Liver (tissue), 8 donors: ENCODE measurements at regions not wholly inside any gene's neighbourhood (a gene's known extent, or its start where the extent isn't known, plus 50 kb on each side); places are given as distances from the start of the nearest gene placed in this dataset.
"Not testable (repeated sequence)": the region's sequence is repeated elsewhere in the genome, so short reads cannot be mapped to it uniquely, and the experiment has no call there.

Experiments
- DNase-seq: peaks from one replicate; pipeline ENCODE4 v3.0.0-alpha.2; 2017; ENCODE audit warnings: low spot score
- H3K27ac ChIP-seq, 2 donors: one replicate each; pipeline ENCODE4 v1.7.0; 2013; ENCODE audit warnings: inconsistent platforms in 2 of 2, low read length in 2 of 2, control low read depth in 1 of 2, low read depth in 1 of 2, mild to moderate bottlenecking in 1 of 2
- H3K27me3 ChIP-seq, 4 donors: one replicate each; pipeline versions ENCODE4 v1.6.1 to v1.7.0; 2013; ENCODE audit warnings: low read length in 3 of 4, inconsistent platforms in 1 of 4, mild to moderate bottlenecking in 1 of 4, moderate library complexity in 1 of 4; ENCODE audit not compliant: control insufficient read depth in 4 of 4, insufficient read depth in 4 of 4
- H3K36me3 ChIP-seq, 4 donors: one replicate each; pipeline versions ENCODE4 v1.6.1 to v1.7.0; 2013; ENCODE audit warnings: low read length in 3 of 4, mild to moderate bottlenecking in 3 of 4, low read depth in 1 of 4, moderate library complexity in 1 of 4; ENCODE audit not compliant: control insufficient read depth in 4 of 4, insufficient read depth in 3 of 4
- H3K4me1 ChIP-seq, 4 donors: one replicate each; pipeline versions ENCODE4 v1.6.1 to v1.7.0; 2013; ENCODE audit warnings: low read length in 3 of 4, mild to moderate bottlenecking in 3 of 4, moderate library complexity in 1 of 4; ENCODE audit not compliant: control insufficient read depth in 4 of 4, insufficient read depth in 4 of 4
- H3K4me3 ChIP-seq, 3 donors: one replicate each; pipeline versions ENCODE4 v1.6.1 to v1.7.0; 2013; ENCODE audit warnings: low read length in 3 of 3, control low read depth in 1 of 3, low read depth in 1 of 3, mild to moderate bottlenecking in 1 of 3
- H3K9ac ChIP-seq, 2 donors: one replicate each; pipeline ENCODE4 v1.7.0; 2013; ENCODE audit warnings: low read length in 2 of 2, mild to moderate bottlenecking in 2 of 2, moderate library complexity in 2 of 2, control low read depth in 1 of 2, low read depth in 1 of 2
- H3K9me3 ChIP-seq, 4 donors: one replicate each; pipeline versions ENCODE4 v1.6.1 to v1.7.0; 2013; ENCODE audit warnings: low read length in 3 of 4; ENCODE audit not compliant: control insufficient read depth in 4 of 4
- EGR1 ChIP-seq, 2 donors: IDR thresholded peaks; 2 replicates each; pipeline ENCODE4 v1.6.1; 2016 to 2018; ENCODE audit warnings: antibody characterized with exemption in 2 of 2, low read depth in 2 of 2
- FOXA1 ChIP-seq: IDR thresholded peaks from 2 replicates; pipeline ENCODE4 v1.6.1; 2016; ENCODE audit warnings: antibody characterized with exemption
- FOXA2 ChIP-seq: IDR thresholded peaks from 2 replicates; pipeline ENCODE4 v1.6.1; 2016; ENCODE audit warnings: antibody characterized with exemption
- GABPA ChIP-seq, 2 donors: IDR thresholded peaks in 1 of 2; conservative IDR thresholded peaks in 1 of 2; 2 replicates each; pipeline ENCODE4 v1.6.1; 2016; ENCODE audit warnings: antibody characterized with exemption in 2 of 2, mild to moderate bottlenecking in 1 of 2, moderate library complexity in 1 of 2
- HNF4A ChIP-seq, 2 donors: conservative IDR thresholded peaks; 2 replicates each; pipeline ENCODE4 v1.6.1; 2016; ENCODE audit warnings: antibody characterized with exemption in 2 of 2, mild to moderate bottlenecking in 2 of 2
- HNF4G ChIP-seq: IDR thresholded peaks from 2 replicates; pipeline ENCODE4 v1.6.1; 2016; ENCODE audit warnings: antibody characterized with exemption
- JUND ChIP-seq, 2 donors: IDR thresholded peaks; 2 replicates each; pipeline ENCODE4 v1.6.1; 2016; ENCODE audit warnings: antibody characterized with exemption in 2 of 2
- NR2F2 ChIP-seq: IDR thresholded peaks from 2 replicates; pipeline ENCODE4 v1.6.1; 2016; ENCODE audit warnings: antibody characterized with exemption
- RAD21 ChIP-seq, 2 donors: IDR thresholded peaks; 2 replicates each; pipeline ENCODE4 v1.6.1; 2016; ENCODE audit warnings: antibody characterized with exemption in 2 of 2, mild to moderate bottlenecking in 2 of 2
- REST ChIP-seq: IDR thresholded peaks from 2 replicates; pipeline ENCODE4 v1.6.1; 2016; ENCODE audit warnings: antibody characterized with exemption, mild to moderate bottlenecking
- RXRA ChIP-seq, 2 donors: IDR thresholded peaks; 2 replicates each; pipeline ENCODE4 v1.6.1; 2017 to 2018; ENCODE audit warnings: antibody characterized with exemption in 2 of 2, mild to moderate bottlenecking in 1 of 2
- SP1 ChIP-seq: IDR thresholded peaks from 2 replicates; pipeline ENCODE4 v1.6.1; 2018; ENCODE audit warnings: antibody characterized with exemption, mild to moderate bottlenecking
- TAF1 ChIP-seq: conservative IDR thresholded peaks from 2 replicates; pipeline ENCODE4 v1.6.1; 2016; ENCODE audit warnings: antibody characterized with exemption, mild to moderate bottlenecking
- YY1 ChIP-seq: IDR thresholded peaks from 2 replicates; pipeline ENCODE4 v1.6.1; 2016; ENCODE audit warnings: antibody characterized with exemption, mild to moderate bottlenecking
- WGBS: extraction: QIAGEN DNeasy Blood & Tissue Kit; methylation state at CpG from one replicate; pipeline ENCODE4 v1.1.7; 2013; 5-methylcytosine and 5-hydroxymethylcytosine counted together
- TF ChIP-seq, protein P1 (sequence below): IDR thresholded peaks from 2 replicates; pipeline ENCODE4 v1.6.1; 2016; ENCODE audit warnings: antibody characterized with exemption
- TF ChIP-seq, protein P2 (sequence below): fragments of 150-350 bp; IDR thresholded peaks from 2 replicates; pipeline ENCODE4 v1.5.1; 2017; ENCODE audit warnings: improper control_type of control experiment, low read depth, low read length; ENCODE audit not compliant: missing input control
- TF ChIP-seq, protein P3 (sequence below): IDR thresholded peaks from 2 replicates; pipeline ENCODE4 v1.6.1; 2016; ENCODE audit warnings: antibody characterized with exemption
- TF ChIP-seq, protein P4 (sequence below): IDR thresholded peaks from 2 replicates; pipeline ENCODE4 v1.6.1; 2016; ENCODE audit warnings: antibody characterized with exemption
- donor health status: healthy.
- donor health status: healthy.
- donor health status: healthy.
- donor health status: healthy.
- donor health status: healthy.

DNA sequence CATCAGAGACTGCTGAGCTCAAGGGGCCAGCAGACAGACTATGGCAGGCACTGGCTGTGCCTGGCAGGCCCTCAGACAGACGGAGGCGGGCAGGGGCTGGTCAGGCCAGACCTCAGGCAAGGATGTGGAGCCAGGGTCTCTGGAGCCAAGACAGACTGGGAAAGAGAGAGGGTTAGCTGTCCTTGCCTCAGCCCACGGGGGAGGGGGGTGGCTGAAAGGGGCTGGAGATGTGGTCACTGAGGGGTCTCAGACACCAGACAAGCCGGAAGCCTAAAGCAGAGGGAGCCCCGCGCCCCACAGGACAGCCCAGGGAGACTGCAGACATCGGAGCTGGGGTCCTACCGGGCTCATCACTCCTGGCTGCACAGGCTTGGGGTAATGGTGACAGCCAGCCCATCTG is 141.2 kb upstream of the FOXD4L5 start:
- 80% methylated on average over 8 of the region's 8 CpGs for WGBS
- Histone ChIP-seq H3K27me3 (no peaks in the 10 kb centered on the region), H3K9ac (no peak overlapping the region), H3K4me1 (no peaks in the 10 kb centered on the region), H3K4me3 (no peak overlapping the region), H3K36me3 (no peaks in the 10 kb centered on the region), H3K9me3 (no peaks in the 10 kb centered on the region), H3K27ac (no peak overlapping the region)
- TF ChIP-seq, protein P1, sequence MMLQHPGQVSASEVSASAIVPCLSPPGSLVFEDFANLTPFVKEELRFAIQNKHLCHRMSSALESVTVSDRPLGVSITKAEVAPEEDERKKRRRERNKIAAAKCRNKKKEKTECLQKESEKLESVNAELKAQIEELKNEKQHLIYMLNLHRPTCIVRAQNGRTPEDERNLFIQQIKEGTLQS = no peak
- no peak for TF ChIP-seq EGR1 (IDR thresholded peaks at IDR 0.05; ENCODE audit: low read depth in 2 of 2)
- TF ChIP-seq YY1 = no peak
- TF ChIP-seq FOXA1 = no peak
- no peak for TF ChIP-seq TAF1
- no peak for TF ChIP-seq JUND (IDR thresholded peaks at IDR 0.05)
- TF ChIP-seq, protein P2, sequence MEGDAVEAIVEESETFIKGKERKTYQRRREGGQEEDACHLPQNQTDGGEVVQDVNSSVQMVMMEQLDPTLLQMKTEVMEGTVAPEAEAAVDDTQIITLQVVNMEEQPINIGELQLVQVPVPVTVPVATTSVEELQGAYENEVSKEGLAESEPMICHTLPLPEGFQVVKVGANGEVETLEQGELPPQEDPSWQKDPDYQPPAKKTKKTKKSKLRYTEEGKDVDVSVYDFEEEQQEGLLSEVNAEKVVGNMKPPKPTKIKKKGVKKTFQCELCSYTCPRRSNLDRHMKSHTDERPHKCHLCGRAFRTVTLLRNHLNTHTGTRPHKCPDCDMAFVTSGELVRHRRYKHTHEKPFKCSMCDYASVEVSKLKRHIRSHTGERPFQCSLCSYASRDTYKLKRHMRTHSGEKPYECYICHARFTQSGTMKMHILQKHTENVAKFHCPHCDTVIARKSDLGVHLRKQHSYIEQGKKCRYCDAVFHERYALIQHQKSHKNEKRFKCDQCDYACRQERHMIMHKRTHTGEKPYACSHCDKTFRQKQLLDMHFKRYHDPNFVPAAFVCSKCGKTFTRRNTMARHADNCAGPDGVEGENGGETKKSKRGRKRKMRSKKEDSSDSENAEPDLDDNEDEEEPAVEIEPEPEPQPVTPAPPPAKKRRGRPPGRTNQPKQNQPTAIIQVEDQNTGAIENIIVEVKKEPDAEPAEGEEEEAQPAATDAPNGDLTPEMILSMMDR = no peak
- no peak for TF ChIP-seq FOXA2
- no peak for TF ChIP-seq NR2F2
- TF ChIP-seq HNF4A (conservative IDR thresholded peaks at IDR 0.05) = no peak
- TF ChIP-seq GABPA (IDR thresholded peaks at IDR 0.05 in 1 of 2, conservative IDR thresholded peaks at IDR 0.05 in 1 of 2) = no peak
- no peak for TF ChIP-seq RXRA (IDR thresholded peaks at IDR 0.05)
- TF ChIP-seq, protein P3, sequence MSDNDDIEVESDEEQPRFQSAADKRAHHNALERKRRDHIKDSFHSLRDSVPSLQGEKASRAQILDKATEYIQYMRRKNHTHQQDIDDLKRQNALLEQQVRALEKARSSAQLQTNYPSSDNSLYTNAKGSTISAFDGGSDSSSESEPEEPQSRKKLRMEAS = no peak
- TF ChIP-seq HNF4G = no peak
- no peak for TF ChIP-seq RAD21 (IDR thresholded peaks at IDR 0.05)
- TF ChIP-seq, protein P4, sequence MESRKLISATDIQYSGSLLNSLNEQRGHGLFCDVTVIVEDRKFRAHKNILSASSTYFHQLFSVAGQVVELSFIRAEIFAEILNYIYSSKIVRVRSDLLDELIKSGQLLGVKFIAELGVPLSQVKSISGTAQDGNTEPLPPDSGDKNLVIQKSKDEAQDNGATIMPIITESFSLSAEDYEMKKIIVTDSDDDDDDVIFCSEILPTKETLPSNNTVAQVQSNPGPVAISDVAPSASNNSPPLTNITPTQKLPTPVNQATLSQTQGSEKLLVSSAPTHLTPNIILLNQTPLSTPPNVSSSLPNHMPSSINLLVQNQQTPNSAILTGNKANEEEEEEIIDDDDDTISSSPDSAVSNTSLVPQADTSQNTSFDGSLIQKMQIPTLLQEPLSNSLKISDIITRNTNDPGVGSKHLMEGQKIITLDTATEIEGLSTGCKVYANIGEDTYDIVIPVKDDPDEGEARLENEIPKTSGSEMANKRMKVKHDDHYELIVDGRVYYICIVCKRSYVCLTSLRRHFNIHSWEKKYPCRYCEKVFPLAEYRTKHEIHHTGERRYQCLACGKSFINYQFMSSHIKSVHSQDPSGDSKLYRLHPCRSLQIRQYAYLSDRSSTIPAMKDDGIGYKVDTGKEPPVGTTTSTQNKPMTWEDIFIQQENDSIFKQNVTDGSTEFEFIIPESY = no peak
- TF ChIP-seq REST = no peak
- TF ChIP-seq SP1 = no peak
- DNase-seq = no peak

GRCh38 chr9:65425183-65425582 is 140.2 kb upstream of the FOXD4L5 start:
- not testable (repeated sequence) for H3K9ac ChIP-seq, H3K9me3 ChIP-seq, H3K27me3 ChIP-seq, DNase-seq, H3K4me1 ChIP-seq, H3K36me3 ChIP-seq, H3K4me3 ChIP-seq, H3K27ac ChIP-seq
- 41% methylated on average over 5 of the region's 5 CpGs for WGBS

GRCh38 chr9:65424437-65424984 is 139.5 kb upstream of the FOXD4L5 start:
- H3K27me3 ChIP-seq, H3K27ac ChIP-seq, H3K9me3 ChIP-seq, H3K9ac ChIP-seq, H3K4me3 ChIP-seq, H3K4me1 ChIP-seq, H3K36me3 ChIP-seq, DNase-seq: not testable (repeated sequence)
- WGBS = 81% methylated on average over 8 of the region's 8 CpGs

DNA sequence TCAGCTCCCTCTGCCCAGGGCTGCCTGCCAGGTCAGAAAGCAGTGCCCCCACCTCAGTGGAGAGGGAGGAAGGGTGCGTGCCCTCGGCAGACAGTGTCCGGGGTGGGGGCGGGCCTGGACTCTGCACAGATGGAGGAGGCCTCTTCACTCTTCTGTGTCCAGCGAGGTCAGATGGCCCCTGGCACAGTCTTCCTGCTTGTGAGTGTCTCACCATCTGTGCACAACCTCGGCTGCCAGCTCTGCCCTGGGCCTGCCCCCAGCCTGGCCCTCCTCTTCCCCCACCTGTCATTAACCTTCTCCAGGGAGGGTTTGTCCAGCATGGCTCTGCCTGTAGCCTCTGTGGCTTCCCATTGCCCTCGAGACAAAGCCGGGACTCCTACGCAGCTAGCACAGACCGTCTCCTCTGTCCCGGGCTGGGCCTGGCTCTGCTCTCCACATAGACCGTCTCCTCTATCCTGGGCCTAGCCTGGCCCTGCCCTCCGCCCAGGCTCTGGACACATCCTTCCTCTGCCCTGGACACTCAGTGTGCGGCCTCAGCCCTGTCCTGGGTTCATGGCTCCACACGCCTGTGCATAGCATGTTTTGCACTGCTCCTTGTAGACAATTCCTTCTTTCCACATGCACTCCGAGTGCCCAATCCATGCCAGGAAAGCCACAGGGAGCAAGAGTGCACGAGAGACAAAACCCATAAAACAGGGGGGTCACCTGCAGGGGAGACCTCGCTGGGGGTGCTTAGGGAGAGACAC is 138.9 kb upstream of the FOXD4L5 start:
- not testable (repeated sequence) for H3K9me3 ChIP-seq, H3K9ac ChIP-seq, H3K36me3 ChIP-seq, H3K27ac ChIP-seq, DNase-seq, H3K4me3 ChIP-seq, H3K4me1 ChIP-seq, H3K27me3 ChIP-seq
- 88% methylated on average over 18 of the region's 18 CpGs for WGBS
